ENCODE measurements at regions not wholly inside any gene's neighbourhood (a gene's known extent, or its start where the extent isn't known, plus 50 kb on each side); places are given as distances from the start of the nearest gene placed in this dataset.

DNA sequence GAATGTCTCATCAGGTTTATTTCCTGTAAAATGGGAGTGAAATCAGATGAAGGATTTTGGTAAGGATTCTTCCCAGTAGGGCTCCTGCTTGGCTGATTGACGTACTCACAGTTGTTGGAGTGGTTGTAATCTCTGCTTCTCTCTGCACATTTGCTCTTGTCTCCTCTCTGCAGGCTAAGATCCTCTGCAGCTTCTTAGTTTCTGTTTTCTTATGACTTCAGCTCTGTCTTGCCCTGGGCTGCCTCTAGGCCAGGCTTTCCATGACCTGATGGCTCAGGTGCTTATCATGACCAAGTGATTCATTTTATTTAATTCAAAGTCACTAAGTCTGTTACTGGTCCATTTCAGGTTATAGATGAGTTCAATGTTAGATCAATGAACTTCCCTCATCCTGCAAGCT is 394.5 kb upstream of the DDHD1 start:
- TF ChIP-seq, protein P1, sequence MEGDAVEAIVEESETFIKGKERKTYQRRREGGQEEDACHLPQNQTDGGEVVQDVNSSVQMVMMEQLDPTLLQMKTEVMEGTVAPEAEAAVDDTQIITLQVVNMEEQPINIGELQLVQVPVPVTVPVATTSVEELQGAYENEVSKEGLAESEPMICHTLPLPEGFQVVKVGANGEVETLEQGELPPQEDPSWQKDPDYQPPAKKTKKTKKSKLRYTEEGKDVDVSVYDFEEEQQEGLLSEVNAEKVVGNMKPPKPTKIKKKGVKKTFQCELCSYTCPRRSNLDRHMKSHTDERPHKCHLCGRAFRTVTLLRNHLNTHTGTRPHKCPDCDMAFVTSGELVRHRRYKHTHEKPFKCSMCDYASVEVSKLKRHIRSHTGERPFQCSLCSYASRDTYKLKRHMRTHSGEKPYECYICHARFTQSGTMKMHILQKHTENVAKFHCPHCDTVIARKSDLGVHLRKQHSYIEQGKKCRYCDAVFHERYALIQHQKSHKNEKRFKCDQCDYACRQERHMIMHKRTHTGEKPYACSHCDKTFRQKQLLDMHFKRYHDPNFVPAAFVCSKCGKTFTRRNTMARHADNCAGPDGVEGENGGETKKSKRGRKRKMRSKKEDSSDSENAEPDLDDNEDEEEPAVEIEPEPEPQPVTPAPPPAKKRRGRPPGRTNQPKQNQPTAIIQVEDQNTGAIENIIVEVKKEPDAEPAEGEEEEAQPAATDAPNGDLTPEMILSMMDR (IDR thresholded peaks at IDR 0.05; ENCODE audit: low read depth, low read length, poor library complexity, severe bottlenecking) = no peak
- no peak for TF ChIP-seq EZH2phosphoT487 (IDR thresholded peaks at IDR 0.05; ENCODE audit: borderline replicate concordance, low read length)

Measured in DOHH2 (cell line).